PFSK-1 (cell line): ENCODE measurements at regions not wholly inside any gene's neighbourhood (a gene's known extent, or its start where the extent isn't known, plus 50 kb on each side); places are given as distances from the start of the nearest gene placed in this dataset.

Experiments
- FOXP2 ChIP-seq: optimal IDR thresholded peaks from 2 replicates; pipeline ENCODE3; 2011; ENCODE audit warnings: borderline replicate concordance, control low read depth, inconsistent platforms; ENCODE audit not compliant: insufficient read depth; ENCODE audit errors: extremely low read length, extremely low read depth
- POLR2AphosphoS5 ChIP-seq: IDR thresholded peaks from 2 replicates; pipeline ENCODE4 v1.6.1; 2012; ENCODE audit warnings: low read depth, mild to moderate bottlenecking, control low read depth, low read length, moderate library complexity
- SIN3A ChIP-seq: IDR thresholded peaks from 2 replicates; pipeline ENCODE4 v1.6.1; 2012; ENCODE audit warnings: mild to moderate bottlenecking, low read length, moderate library complexity, borderline replicate concordance; ENCODE audit not compliant: insufficient read depth
- TAF1 ChIP-seq: IDR thresholded peaks from 2 replicates; pipeline ENCODE4 v1.6.1; 2012; ENCODE audit warnings: low read length, control low read depth, borderline replicate concordance; ENCODE audit not compliant: insufficient read depth
- TF ChIP-seq, protein P1 (sequence below), 2 experiments: IDR thresholded peaks; 2 replicates each; pipeline versions ENCODE4 v1.6.1 to v1.8.0; 2011 to 2012; ENCODE audit warnings: low read depth in 2 of 2, low read length in 2 of 2, control low read depth in 1 of 2, inconsistent platforms in 1 of 2, mild to moderate bottlenecking in 1 of 2, moderate library complexity in 1 of 2; ENCODE audit not compliant: insufficient read depth in 1 of 2

DNA sequence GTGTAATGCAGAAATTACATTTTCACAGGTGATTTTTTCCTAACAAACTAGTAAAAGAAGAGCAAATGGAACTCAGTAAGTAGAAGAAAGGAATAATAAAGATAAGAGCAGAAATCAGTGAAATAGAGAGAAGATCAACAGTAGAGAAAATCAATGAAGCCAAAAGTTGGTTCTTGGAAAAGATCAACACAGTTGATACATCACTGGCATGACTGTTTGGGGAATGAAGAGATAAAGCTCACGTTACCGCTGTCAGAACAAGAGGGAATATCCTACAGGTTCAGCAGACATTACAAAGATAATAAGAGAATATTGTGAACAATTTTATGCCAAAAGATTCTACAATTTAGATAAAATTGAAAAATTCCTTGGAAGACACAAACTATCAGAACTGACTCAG is 146.4 kb downstream of the ACTR3B start:
- TF ChIP-seq TAF1: no peak
- TF ChIP-seq POLR2AphosphoS5: no peak
- no peak for TF ChIP-seq FOXP2
- TF ChIP-seq SIN3A: no peak
- TF ChIP-seq, protein P1, sequence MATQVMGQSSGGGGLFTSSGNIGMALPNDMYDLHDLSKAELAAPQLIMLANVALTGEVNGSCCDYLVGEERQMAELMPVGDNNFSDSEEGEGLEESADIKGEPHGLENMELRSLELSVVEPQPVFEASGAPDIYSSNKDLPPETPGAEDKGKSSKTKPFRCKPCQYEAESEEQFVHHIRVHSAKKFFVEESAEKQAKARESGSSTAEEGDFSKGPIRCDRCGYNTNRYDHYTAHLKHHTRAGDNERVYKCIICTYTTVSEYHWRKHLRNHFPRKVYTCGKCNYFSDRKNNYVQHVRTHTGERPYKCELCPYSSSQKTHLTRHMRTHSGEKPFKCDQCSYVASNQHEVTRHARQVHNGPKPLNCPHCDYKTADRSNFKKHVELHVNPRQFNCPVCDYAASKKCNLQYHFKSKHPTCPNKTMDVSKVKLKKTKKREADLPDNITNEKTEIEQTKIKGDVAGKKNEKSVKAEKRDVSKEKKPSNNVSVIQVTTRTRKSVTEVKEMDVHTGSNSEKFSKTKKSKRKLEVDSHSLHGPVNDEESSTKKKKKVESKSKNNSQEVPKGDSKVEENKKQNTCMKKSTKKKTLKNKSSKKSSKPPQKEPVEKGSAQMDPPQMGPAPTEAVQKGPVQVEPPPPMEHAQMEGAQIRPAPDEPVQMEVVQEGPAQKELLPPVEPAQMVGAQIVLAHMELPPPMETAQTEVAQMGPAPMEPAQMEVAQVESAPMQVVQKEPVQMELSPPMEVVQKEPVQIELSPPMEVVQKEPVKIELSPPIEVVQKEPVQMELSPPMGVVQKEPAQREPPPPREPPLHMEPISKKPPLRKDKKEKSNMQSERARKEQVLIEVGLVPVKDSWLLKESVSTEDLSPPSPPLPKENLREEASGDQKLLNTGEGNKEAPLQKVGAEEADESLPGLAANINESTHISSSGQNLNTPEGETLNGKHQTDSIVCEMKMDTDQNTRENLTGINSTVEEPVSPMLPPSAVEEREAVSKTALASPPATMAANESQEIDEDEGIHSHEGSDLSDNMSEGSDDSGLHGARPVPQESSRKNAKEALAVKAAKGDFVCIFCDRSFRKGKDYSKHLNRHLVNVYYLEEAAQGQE (IDR thresholded peaks at IDR 0.05; ENCODE audit: insufficient read depth in 1 of 2, low read depth in 2 of 2, low read length in 2 of 2): no peak

DNA sequence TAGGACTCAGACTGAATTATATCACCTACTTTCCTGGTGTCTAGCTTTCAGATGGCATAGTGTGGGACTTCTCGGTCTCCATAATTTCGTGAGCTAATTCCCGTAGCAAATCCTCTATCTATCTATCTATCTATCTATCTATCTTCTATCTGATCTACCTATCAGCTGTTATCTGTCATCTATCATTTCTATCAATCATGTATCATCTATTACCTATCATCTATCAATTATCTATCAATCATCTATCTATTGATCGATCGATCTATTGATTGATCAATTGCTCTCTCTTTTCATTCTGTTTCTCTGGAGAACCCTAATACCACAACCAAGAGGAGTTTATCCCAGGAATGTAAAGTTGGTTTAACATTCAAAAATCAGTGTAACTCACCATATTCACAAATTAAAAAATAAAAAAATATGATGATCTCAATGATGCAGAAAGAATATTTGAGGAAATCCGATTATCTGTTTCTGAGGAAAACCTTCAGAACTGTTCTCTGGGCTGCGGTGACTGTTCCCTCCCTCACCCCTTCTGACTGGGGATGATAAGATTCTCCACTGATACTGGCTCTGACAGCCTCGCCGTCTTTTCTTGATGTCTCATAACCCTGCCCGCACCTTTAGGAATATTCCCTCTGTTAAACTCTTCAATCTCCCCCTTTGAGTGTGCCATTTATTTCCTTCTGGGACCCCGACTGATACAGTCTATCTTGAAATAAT is 147.7 kb downstream of the ACTR3B start:
- no peak for TF ChIP-seq FOXP2
- no peak for TF ChIP-seq SIN3A
- TF ChIP-seq, protein P1 (IDR thresholded peaks at IDR 0.05; ENCODE audit: insufficient read depth in 1 of 2, low read depth in 2 of 2, low read length in 2 of 2): no peak
- TF ChIP-seq POLR2AphosphoS5: no peak
- no peak for TF ChIP-seq TAF1

DNA sequence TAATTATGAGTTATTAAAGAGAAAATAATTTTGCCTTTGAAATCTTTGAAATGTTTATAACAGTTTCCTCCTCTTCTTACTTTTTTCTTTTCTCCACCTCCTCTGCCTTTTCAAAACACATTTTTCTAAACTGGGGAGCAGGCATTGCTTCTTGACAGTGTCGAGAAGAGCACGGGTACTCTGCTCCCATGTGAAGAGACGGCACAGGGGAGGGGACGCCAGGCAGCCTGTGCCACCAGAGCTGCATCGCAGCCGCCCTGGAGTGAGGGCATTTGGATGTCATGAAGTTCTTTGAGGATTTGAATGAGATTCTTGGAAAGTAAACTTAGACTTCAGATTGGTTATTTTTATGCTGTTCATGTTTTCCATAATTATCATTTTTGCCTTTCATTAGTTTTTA is 149.7 kb downstream of the ACTR3B start:
- TF ChIP-seq TAF1 (no peak), POLR2AphosphoS5 (no peak), SIN3A (no peak), FOXP2 (no peak)
- TF ChIP-seq, protein P1 (IDR thresholded peaks at IDR 0.05; ENCODE audit: insufficient read depth in 1 of 2, low read depth in 2 of 2, low read length in 2 of 2): no peak

DNA sequence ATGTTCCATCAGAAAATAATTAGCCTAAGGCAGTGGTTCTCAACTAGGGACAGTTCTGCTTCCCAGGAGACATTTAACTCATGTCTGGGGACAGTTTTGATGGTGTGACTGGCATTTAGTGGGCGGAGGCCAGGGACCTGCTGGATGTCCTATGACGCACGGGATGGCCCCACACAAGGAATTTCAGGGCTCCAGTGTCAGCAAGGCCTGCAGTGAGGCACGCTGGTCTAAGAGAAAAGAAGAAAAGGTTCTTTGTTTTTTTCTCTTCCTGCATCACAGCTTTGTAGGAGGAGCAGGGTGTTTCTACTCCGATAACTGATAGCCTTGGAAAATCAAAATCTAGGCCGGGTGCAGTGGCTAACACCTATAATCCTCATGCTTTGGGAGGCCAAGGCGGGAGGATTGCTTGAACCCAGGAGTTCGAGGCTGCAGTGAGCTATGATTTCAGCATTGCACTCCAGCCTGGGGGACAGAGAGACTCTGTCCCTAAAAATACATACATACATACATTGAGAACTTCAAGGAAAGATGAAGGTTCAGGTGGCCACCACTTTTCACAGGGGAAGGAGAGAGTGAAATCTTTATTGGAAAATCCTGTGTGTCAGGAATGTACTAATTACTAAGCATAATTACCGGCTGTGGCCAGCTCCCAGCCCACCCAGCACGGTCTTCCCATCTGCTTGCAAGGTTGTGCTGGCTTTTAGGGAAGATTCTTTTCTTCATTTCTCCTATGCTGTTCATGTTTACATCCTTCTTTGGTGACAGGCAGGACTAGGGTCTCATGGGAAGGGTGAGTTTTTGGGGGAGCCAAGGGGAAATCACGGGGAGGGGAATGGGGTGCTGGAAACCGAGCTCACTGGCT is 150.4 kb downstream of the ACTR3B start:
- TF ChIP-seq, protein P1 (IDR thresholded peaks at IDR 0.05; ENCODE audit: insufficient read depth in 1 of 2, low read depth in 2 of 2, low read length in 2 of 2): no peak
- no peak for TF ChIP-seq FOXP2
- no peak for TF ChIP-seq TAF1
- no peak for TF ChIP-seq SIN3A
- no peak for TF ChIP-seq POLR2AphosphoS5
